Muscle of leg (tissue), 3 donors: ENCODE measurements at regions not wholly inside any gene's neighbourhood (a gene's known extent, or its start where the extent isn't known, plus 50 kb on each side); places are given as distances from the start of the nearest gene placed in this dataset.
"Not testable (repeated sequence)": the region's sequence is repeated elsewhere in the genome, so short reads cannot be mapped to it uniquely, and the experiment has no call there.

ENCODE experiments used
- DNase-seq: peaks from one replicate; pipeline ENCODE4 v3.0.0; 2013
- H3K27ac ChIP-seq: one replicate; pipeline ENCODE4 v1.5.1; 2013; ENCODE audit warnings: mild to moderate bottlenecking, low read length, control low read depth
- H3K27me3 ChIP-seq: one replicate; pipeline ENCODE4 v1.6.1; 2013; ENCODE audit warnings: low read length; ENCODE audit not compliant: control insufficient read depth, insufficient read depth
- H3K36me3 ChIP-seq: one replicate; pipeline ENCODE4 v1.6.1; 2013; ENCODE audit warnings: low read length; ENCODE audit not compliant: control insufficient read depth, insufficient read depth
- H3K4me1 ChIP-seq: one replicate; pipeline ENCODE4 v1.6.1; 2013; ENCODE audit warnings: low read length; ENCODE audit not compliant: control insufficient read depth, insufficient read depth
- H3K4me3 ChIP-seq: one replicate; pipeline ENCODE4 v1.5.1; 2013; ENCODE audit warnings: low read length, control low read depth
- H3K9me3 ChIP-seq: replicated peaks from 2 replicates; pipeline ENCODE4 v1.6.1; 2013; ENCODE audit warnings: low read depth, low read length; ENCODE audit not compliant: control insufficient read depth
- WGBS: methylation state at CpG from one replicate; pipeline ENCODE4 v1.1.5; 2013; ENCODE audit warnings: missing lambda C conversion rate; ENCODE audit not compliant: insufficient coverage; 5-methylcytosine and 5-hydroxymethylcytosine counted together

DNA sequence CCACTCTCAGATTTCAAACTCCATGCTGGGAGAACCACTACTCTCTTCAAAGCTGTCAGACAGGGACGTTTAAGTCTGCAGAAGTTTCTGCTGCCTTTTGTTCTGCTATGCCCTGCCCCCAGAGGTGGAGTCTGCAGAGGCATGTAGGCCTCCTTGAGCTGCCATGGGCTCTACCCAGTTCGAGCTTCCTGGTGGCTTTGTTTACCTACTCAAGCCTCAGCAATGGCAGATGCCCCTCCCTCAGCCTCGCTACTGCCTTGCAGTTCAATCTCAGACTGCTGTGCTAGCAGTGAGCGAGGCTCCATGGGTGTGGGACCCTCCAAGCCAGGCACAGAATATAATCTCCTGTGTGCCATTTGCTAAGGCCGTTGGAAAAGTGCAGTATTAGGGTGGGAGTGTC is 51.4 kb upstream of the FAM13C start:
- 51% methylated on average over 3 of the region's 5 CpGs for WGBS
- not testable (repeated sequence) for H3K27ac ChIP-seq, H3K4me1 ChIP-seq

More for the DNA sequence above, 51.4 kb upstream of the FAM13C start:
- H3K27me3 ChIP-seq, H3K4me3 ChIP-seq, H3K36me3 ChIP-seq, DNase-seq, H3K9me3 ChIP-seq: not testable (repeated sequence)
